HG02852 (cell line): ENCODE measurements at regions not wholly inside any gene's neighbourhood (a gene's known extent, or its start where the extent isn't known, plus 50 kb on each side); places are given as distances from the start of the nearest gene placed in this dataset.
A peak's percentile ranks its signal among the peaks of the same experiment; 100 is the strongest.
"Not testable (repeated sequence)": the region's sequence is repeated elsewhere in the genome, so short reads cannot be mapped to it uniquely, and the experiment has no call there.

Source experiments
- ATAC-seq: cut with Tn5 transposase; IDR thresholded peaks from one replicate; pipeline ENCODE4 v1.9.1; 2021; ENCODE audit warnings: mild to moderate bottlenecking, moderate library complexity; ENCODE audit not compliant: unreplicated experiment

- ATAC-seq: no peak
Measured at GRCh38 chr1:234907940-234908405, 220.7 kb downstream of the TOMM20 start.

GRCh38 chr1:234907208-234907939 lies 221.3 kb downstream of the TOMM20 start:
- ATAC-seq: no peak

GRCh38 chr1:234906654-234907053 lies 222.0 kb downstream of the TOMM20 start:
- no peak for ATAC-seq

- no peak for ATAC-seq
Measured at GRCh38 chr1:234902774-234903547, 225.7 kb downstream of the TOMM20 start.

- ATAC-seq: no peak
Measured at GRCh38 chr1:234901491-234902049, 227.1 kb downstream of the TOMM20 start.

- no peak for ATAC-seq
Measured at GRCh38 chr1:234900595-234900994, 228.0 kb downstream of the TOMM20 start.

GRCh38 chr1:234899730-234900072 lies 228.9 kb downstream of the TOMM20 start:
- no peak for ATAC-seq

GRCh38 chr1:234899041-234899729 lies 229.5 kb downstream of the TOMM20 start:
- no peak for ATAC-seq

- ATAC-seq: no peak
Measured at GRCh38 chr1:234898455-234899033, 230.1 kb downstream of the TOMM20 start.

- no peak for ATAC-seq
Measured at GRCh38 chr1:234897754-234898454, 230.7 kb downstream of the TOMM20 start.

GRCh38 chr1:234897390-234897749 lies 231.3 kb downstream of the TOMM20 start:
- no peak for ATAC-seq

GRCh38 chr1:234896477-234897389 lies 231.9 kb downstream of the TOMM20 start:
- ATAC-seq: no peak

GRCh38 chr1:234893725-234894630 lies 234.7 kb downstream of the TOMM20 start:
- ATAC-seq: peak; percentile 62

GRCh38 chr1:234893359-234893724 lies 235.3 kb downstream of the TOMM20 start:
- ATAC-seq: no peak

- no peak for ATAC-seq
Measured at GRCh38 chr1:234892642-234893041, 236.0 kb downstream of the TOMM20 start.

GRCh38 chr1:234891427-234891826 lies 237.2 kb downstream of the TOMM20 start:
- no peak for ATAC-seq

- no peak for ATAC-seq
Measured at GRCh38 chr1:234889643-234890042, 239.0 kb downstream of the TOMM20 start.

GRCh38 chr1:234888247-234888646 lies 240.4 kb downstream of the TOMM20 start:
- not testable (repeated sequence) for ATAC-seq
